Neutrophil (primary cell): ENCODE measurements at regions not wholly inside any gene's neighbourhood (a gene's known extent, or its start where the extent isn't known, plus 50 kb on each side); places are given as distances from the start of the nearest gene placed in this dataset.

ENCODE experiments used
- H3K27ac ChIP-seq: fragments of 200-600 bp; sonication (generic); 2 replicates; pipeline ENCODE4 v1.5.1; 2016; ENCODE audit warnings: mild to moderate bottlenecking, moderate library complexity
- H3K27me3 ChIP-seq: fragments of 200-600 bp; sonication (generic); 2 replicates; pipeline ENCODE4 v1.6.0; 2016; ENCODE audit warnings: mild to moderate bottlenecking
- H3K36me3 ChIP-seq: fragments of 200-600 bp; sonication (generic); 2 replicates; pipeline ENCODE4 v1.5.1; 2017
- H3K4me1 ChIP-seq, 2 experiments: fragments of 200-600 bp in 1 of 2; sonication (generic) in 1 of 2; 1 replicate in 1 of 2; 2 replicates in 1 of 2; pipeline versions ENCODE4 v1.5.1 to v1.6.1; 2013 to 2016; ENCODE audit warnings: low read depth in 1 of 2, low read length in 1 of 2, mild to moderate bottlenecking in 1 of 2, moderate library complexity in 1 of 2; ENCODE audit not compliant: control insufficient read depth in 1 of 2, insufficient read depth in 1 of 2
- H3K4me3 ChIP-seq, 2 experiments: fragments of 200-600 bp in 1 of 2; sonication (generic) in 1 of 2; 1 replicate in 1 of 2; 2 replicates in 1 of 2; pipeline ENCODE4 v1.5.1; 2013 to 2016; ENCODE audit warnings: low read depth in 1 of 2, low read length in 1 of 2, mild to moderate bottlenecking in 1 of 2, moderate library complexity in 1 of 2
- H3K9me3 ChIP-seq: fragments of 200-600 bp; sonication (generic); 2 replicates; pipeline ENCODE4 v1.5.1; 2016
- CTCF ChIP-seq: fragments of 200-600 bp; sonication (generic); IDR thresholded peaks from 2 replicates; pipeline ENCODE4 v1.5.1; 2016; ENCODE audit warnings: antibody characterized with exemption

- Histone ChIP-seq H3K9me3 (no peaks in the 10 kb centered on the region), H3K36me3 (no peaks in the 10 kb centered on the region), H3K27me3 (no peaks in the 10 kb centered on the region), H3K4me3 (no peak overlapping the region), H3K27ac (no peak overlapping the region), H3K4me1 (no peaks in the 10 kb centered on the region)
- TF ChIP-seq CTCF, result no peak
Observed at GRCh38 chr21:28608646-28609045, 384.0 kb downstream of the LTN1 start.

DNA sequence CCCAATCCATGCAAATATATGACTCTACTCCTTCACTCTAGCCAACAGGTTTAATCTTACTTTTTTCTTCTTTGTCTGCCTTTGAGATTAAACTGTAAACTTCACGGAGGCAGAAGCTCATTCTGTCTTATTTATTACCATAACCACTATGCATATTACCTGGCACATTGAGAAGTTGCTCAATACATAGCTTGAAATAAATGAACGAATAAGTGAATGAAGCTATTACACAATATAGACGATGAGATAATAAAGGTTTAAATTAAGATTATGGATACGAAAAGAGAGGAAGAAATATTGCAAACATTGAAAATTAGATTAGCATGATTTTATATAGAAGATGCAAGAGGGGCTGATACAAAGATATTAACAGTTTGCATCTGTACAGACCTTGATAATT lies 385.1 kb downstream of the LTN1 start:
- no peaks in the 10 kb centered on the region for H3K36me3 ChIP-seq
- H3K4me1 ChIP-seq, result no peaks in the 10 kb centered on the region
- H3K27ac ChIP-seq, result no peak overlapping the region
- H3K9me3 ChIP-seq, result no peaks in the 10 kb centered on the region
- no peaks in the 10 kb centered on the region for H3K27me3 ChIP-seq
- no peak overlapping the region for H3K4me3 ChIP-seq
- no peak for TF ChIP-seq CTCF

DNA sequence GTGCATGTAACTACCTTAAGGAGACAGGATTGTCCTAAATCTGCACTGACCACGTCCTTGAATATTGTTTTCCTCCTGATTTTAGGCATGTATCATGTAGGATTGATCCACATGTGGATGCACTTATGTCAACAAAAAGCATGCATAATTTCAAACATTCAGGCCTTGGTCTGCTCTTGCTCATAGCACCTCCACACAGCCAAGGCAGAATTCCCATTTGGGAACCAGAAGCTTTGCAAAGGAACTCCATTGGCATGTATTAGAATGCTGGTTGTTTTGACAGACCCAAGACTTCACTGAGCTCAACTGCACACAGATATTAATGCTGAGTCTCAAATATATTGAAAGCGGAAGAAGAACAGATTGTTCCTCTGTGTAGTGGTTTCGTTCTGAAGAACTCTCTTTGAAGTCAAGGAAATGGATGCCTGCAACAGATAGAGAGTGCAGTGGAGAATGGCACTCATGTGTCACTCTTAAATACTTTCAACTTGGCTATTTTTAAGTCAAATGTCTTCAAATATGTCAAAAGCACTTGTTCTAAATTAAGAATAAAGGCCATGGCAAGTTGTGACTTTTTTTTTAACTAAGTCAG lies 387.6 kb downstream of the LTN1 start:
- Histone ChIP-seq H3K4me1 (no peaks in the 10 kb centered on the region), H3K9me3 (peaks cover 2% of the 10 kb centered on the region), H3K4me3 (no peak overlapping the region), H3K27ac (no peak overlapping the region), H3K36me3 (no peaks in the 10 kb centered on the region), H3K27me3 (no peaks in the 10 kb centered on the region)
- TF ChIP-seq CTCF, result no peak

GRCh38 chr21:28602546-28602945 lies 390.1 kb downstream of the LTN1 start:
- no peaks in the 10 kb centered on the region for H3K4me1 ChIP-seq
- no peak overlapping the region for H3K4me3 ChIP-seq
- no peaks in the 10 kb centered on the region for H3K36me3 ChIP-seq
- H3K9me3 ChIP-seq, result peaks cover 4% of the 10 kb centered on the region
- H3K27me3 ChIP-seq, result no peaks in the 10 kb centered on the region
- no peak overlapping the region for H3K27ac ChIP-seq
- no peak for TF ChIP-seq CTCF

GRCh38 chr21:28598214-28598613 lies 394.5 kb downstream of the LTN1 start:
- Histone ChIP-seq H3K4me1 (no peaks in the 10 kb centered on the region), H3K4me3 (no peak overlapping the region), H3K9me3 (peaks cover 4% of the 10 kb centered on the region), H3K27ac (no peak overlapping the region), H3K36me3 (no peaks in the 10 kb centered on the region), H3K27me3 (no peaks in the 10 kb centered on the region)
- no peak for TF ChIP-seq CTCF
